ENCODE measurements at regions not wholly inside any gene's neighbourhood (a gene's known extent, or its start where the extent isn't known, plus 50 kb on each side); places are given as distances from the start of the nearest gene placed in this dataset.

- no peak for TF ChIP-seq CTCF (IDR thresholded peaks at IDR 0.05 in 2 of 3, conservative IDR thresholded peaks at IDR 0.05 in 1 of 3; ENCODE audit: control insufficient read depth in 2 of 3, extremely low read depth in 1 of 3, insufficient read depth in 1 of 3, low read depth in 3 of 3, low read length in 3 of 3)
- TF ChIP-seq ZBTB33 (IDR thresholded peaks at IDR 0.05), result no peak
- no peak for TF ChIP-seq HDGF (IDR thresholded peaks at IDR 0.05)
- no peak for TF ChIP-seq NFIC (IDR thresholded peaks at IDR 0.05; ENCODE audit: low read depth, low read length)
- TF ChIP-seq JUNB (IDR thresholded peaks at IDR 0.05), result no peak
- TF ChIP-seq IKZF1 (conservative IDR thresholded peaks at IDR 0.05), result no peak
- TF ChIP-seq NR2C1 (IDR thresholded peaks at IDR 0.05), result no peak
- TF ChIP-seq SRF (IDR thresholded peaks at IDR 0.05; ENCODE audit: low read depth in 2 of 2, low read length in 2 of 2), result no peak
- TF ChIP-seq ZBTB4 (CRISPR knock-in tag; IDR thresholded peaks at IDR 0.05), result no peak
- no peak for TF ChIP-seq SPI1 (IDR thresholded peaks at IDR 0.05; ENCODE audit: borderline replicate concordance, insufficient read depth, low read depth, low read length)
- TF ChIP-seq RFX5 (IDR thresholded peaks at IDR 0.05; ENCODE audit: low read depth, low read length), result no peak
- no peak for TF ChIP-seq REST (IDR thresholded peaks at IDR 0.05; ENCODE audit: low read depth, low read length)
Observed at GRCh38 chr19:28128341-28128740, 1084.6 kb downstream of the UQCRFS1 start.
